ENCODE measurements at regions not wholly inside any gene's neighbourhood (a gene's known extent, or its start where the extent isn't known, plus 50 kb on each side); places are given as distances from the start of the nearest gene placed in this dataset.

GRCh38 chr10:130834170-130834569 lies 477.4 kb downstream of the TCERG1L start:
- TF ChIP-seq, protein P1, sequence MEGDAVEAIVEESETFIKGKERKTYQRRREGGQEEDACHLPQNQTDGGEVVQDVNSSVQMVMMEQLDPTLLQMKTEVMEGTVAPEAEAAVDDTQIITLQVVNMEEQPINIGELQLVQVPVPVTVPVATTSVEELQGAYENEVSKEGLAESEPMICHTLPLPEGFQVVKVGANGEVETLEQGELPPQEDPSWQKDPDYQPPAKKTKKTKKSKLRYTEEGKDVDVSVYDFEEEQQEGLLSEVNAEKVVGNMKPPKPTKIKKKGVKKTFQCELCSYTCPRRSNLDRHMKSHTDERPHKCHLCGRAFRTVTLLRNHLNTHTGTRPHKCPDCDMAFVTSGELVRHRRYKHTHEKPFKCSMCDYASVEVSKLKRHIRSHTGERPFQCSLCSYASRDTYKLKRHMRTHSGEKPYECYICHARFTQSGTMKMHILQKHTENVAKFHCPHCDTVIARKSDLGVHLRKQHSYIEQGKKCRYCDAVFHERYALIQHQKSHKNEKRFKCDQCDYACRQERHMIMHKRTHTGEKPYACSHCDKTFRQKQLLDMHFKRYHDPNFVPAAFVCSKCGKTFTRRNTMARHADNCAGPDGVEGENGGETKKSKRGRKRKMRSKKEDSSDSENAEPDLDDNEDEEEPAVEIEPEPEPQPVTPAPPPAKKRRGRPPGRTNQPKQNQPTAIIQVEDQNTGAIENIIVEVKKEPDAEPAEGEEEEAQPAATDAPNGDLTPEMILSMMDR (IDR thresholded peaks at IDR 0.05 in 8 of 11, conservative IDR thresholded peaks at IDR 0.05 in 3 of 11) = no peak
- TF ChIP-seq POLR2AphosphoS5 (IDR thresholded peaks at IDR 0.05) (no peak), POLR2A (IDR thresholded peaks at IDR 0.05) (no peak)
